RWPE1 (cell line): ENCODE measurements at regions not wholly inside any gene's neighbourhood (a gene's known extent, or its start where the extent isn't known, plus 50 kb on each side); places are given as distances from the start of the nearest gene placed in this dataset.

Experiments
- CTCF ChIA-PET: fragments of 350-600 bp; sonication (Branson Sonifier 250); formaldehyde crosslinking; extraction: SDS; loops from one replicate; lab custom pipeline; 2021; lab: Yijun Ruan, JAX
- POLR2A ChIA-PET: fragments of 400-600 bp; formaldehyde crosslinking; extraction: SDS; loops from one replicate; lab custom pipeline; 2020; ENCODE audit warnings: antibody characterized with exemption; ENCODE audit not compliant: low non-redundant PET; lab: Yijun Ruan, JAX
- DNase-seq: peaks from one replicate; pipeline ENCODE4 v3.0.0; 2012; ENCODE audit warnings: low spot score
- H3K27ac ChIP-seq: fragments of 450-650 bp; 2 replicates; pipeline ENCODE4 v1.5.1; 2017
- CTCF ChIP-seq: fragments of 450-650 bp; conservative IDR thresholded peaks from 2 replicates; pipeline ENCODE4 v1.5.1; 2017; ENCODE audit warnings: low read depth, mild to moderate bottlenecking

DNA sequence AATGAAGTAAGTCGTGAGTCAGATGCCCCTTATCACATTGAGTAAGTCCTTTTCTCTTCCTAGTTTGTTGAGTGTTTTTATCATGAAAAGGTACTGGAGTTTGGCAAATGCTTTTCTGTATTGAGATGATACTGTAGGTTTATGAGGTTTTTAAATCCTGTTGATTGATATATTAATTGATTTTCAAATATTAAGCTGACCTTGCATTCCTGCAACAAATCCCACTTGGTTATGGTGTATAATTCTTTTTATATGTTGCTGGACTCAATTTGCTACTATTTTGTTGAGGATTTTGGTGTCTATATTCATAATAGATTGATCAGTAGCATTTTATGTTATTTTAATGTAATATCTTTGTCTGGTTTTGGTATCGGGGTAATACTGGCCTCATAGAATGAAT lies 81.0 kb upstream of the BNC2 start:
- H3K27ac ChIP-seq: no peak overlapping the region
- TF ChIP-seq CTCF: no peak
- POLR2A ChIA-PET: no interaction called here
- DNase-seq: no peak
- CTCF ChIA-PET: no interaction called here

GRCh38 chr9:16950051-16950450 lies 79.6 kb upstream of the BNC2 start:
- CTCF ChIA-PET: no interaction called here
- DNase-seq: no peak

GRCh38 chr9:16930578-16930977 lies 60.1 kb upstream of the BNC2 start:
- CTCF ChIA-PET: no interaction called here
- POLR2A ChIA-PET: interaction anchor here (0.6 kb wide), 1 partner anchor 39 kb away, joined by 4 read pairs; no protein-coding TSS in a partner anchor
- no peak for TF ChIP-seq CTCF
- no peak overlapping the region for H3K27ac ChIP-seq
- no peak for DNase-seq

More at GRCh38 chr9:16950051-16950450, 79.6 kb upstream of the BNC2 start:
- no peak overlapping the region for H3K27ac ChIP-seq
- POLR2A ChIA-PET: no interaction called here
- TF ChIP-seq CTCF: no peak

DNA sequence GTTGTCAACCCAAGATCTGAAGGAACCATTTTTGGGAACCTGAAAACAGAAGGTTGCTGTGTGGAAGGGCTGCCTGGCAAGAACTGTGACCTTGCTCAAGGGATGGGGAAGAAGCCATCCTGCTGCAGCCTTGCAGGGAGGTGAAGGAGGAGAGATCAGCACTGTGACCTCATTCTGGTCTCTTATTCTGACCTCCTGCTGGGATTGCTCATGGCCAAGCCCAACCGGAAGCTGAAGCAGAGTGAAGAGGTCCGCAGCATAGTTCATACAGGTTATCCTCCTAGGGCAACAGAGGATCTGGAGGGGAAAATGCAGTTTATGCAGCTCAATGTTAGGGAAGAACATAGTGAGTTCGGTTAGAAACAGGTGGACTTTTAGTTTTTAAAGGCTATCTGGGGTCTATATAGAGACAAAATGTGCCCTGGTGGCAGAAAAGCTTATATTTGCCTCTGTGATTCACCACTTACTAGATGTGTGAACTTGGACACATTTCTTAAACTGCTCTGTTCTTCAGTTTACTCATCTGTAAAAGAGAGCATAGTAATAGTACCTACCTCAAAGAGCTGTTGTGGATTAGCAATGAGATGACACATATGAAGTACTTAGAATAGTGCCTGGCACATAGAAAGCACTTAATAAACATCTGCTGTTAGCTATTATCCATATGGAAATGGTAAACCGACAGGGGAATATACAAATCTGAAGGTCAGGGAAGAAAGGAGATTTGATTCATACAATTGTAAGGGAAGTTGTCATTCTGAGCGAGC lies 57.9 kb upstream of the BNC2 start:
- no peak for TF ChIP-seq CTCF
- CTCF ChIA-PET: no interaction called here
- POLR2A ChIA-PET: no interaction called here
- DNase-seq: no peak
- H3K27ac ChIP-seq: no peak overlapping the region

GRCh38 chr9:16925426-16925825 lies 55.0 kb upstream of the BNC2 start:
- no peak overlapping the region for H3K27ac ChIP-seq
- ChIA-PET CTCF (no interaction called here), POLR2A (no interaction called here)
- TF ChIP-seq CTCF: no peak
- no peak for DNase-seq

GRCh38 chr9:16924311-16924915 lies 53.9 kb upstream of the BNC2 start:
- ChIA-PET CTCF (no interaction called here), POLR2A (no interaction called here)
- H3K27ac ChIP-seq: no peak overlapping the region
- no peak for DNase-seq
- TF ChIP-seq CTCF: no peak
